HL-60 (cell line): ENCODE measurements at regions not wholly inside any gene's neighbourhood (a gene's known extent, or its start where the extent isn't known, plus 50 kb on each side); places are given as distances from the start of the nearest gene placed in this dataset.

Source experiments
- CTCF ChIP-seq: IDR thresholded peaks from one replicate; pipeline ENCODE4 v1.5.1; 2011; ENCODE audit warnings: low read length, control low read depth, inconsistent platforms; ENCODE audit not compliant: insufficient read depth
- POLR2AphosphoS5 ChIP-seq: IDR thresholded peaks from 2 replicates; pipeline ENCODE4 v1.6.1; 2012; ENCODE audit warnings: low read depth

GRCh38 chr2:22930781-22931180 lies 454.2 kb upstream of the KLHL29 start:
- TF ChIP-seq CTCF (no peak), POLR2AphosphoS5 (no peak)
